Fibroblast of skin of right quadriceps (primary cell): ENCODE measurements at regions not wholly inside any gene's neighbourhood (a gene's known extent, or its start where the extent isn't known, plus 50 kb on each side); places are given as distances from the start of the nearest gene placed in this dataset.

Experiments used
- DNase-seq: peaks from one replicate; pipeline ENCODE4 v3.0.0-alpha.2; 2013

GRCh38 chr7:1380821-1381580, 78.3 kb downstream of the MICALL2 start:
- DNase-seq: no peak

- no peak for DNase-seq
Measured at GRCh38 chr7:1382553-1383397, 76.5 kb downstream of the MICALL2 start.

GRCh38 chr7:1383398-1384112, 75.7 kb downstream of the MICALL2 start:
- DNase-seq: no peak

- DNase-seq: no peak
Measured at GRCh38 chr7:1384113-1384415, 75.2 kb downstream of the MICALL2 start.
